ENCODE measurements at regions not wholly inside any gene's neighbourhood (a gene's known extent, or its start where the extent isn't known, plus 50 kb on each side); places are given as distances from the start of the nearest gene placed in this dataset.

- H3K4me1 ChIP-seq: no peaks in the 10 kb centered on the region
- H3K27ac ChIP-seq: no peak overlapping the region
- intact Hi-C loops (cut with DNase I): no loop called here
- H3K4me3 ChIP-seq (replicated peaks in 1 of 3): no peak overlapping the region
- H3K36me3 ChIP-seq: no peaks in the 10 kb centered on the region
- DNase-seq: no peak
- H3K9me3 ChIP-seq: no peaks in the 10 kb centered on the region
- WGBS, 2 donors: 100% methylated on average over 2 of the region's 2 CpGs
- TF ChIP-seq POLR2A (IDR thresholded peaks at IDR 0.05): no peak
- TF ChIP-seq, protein P1, sequence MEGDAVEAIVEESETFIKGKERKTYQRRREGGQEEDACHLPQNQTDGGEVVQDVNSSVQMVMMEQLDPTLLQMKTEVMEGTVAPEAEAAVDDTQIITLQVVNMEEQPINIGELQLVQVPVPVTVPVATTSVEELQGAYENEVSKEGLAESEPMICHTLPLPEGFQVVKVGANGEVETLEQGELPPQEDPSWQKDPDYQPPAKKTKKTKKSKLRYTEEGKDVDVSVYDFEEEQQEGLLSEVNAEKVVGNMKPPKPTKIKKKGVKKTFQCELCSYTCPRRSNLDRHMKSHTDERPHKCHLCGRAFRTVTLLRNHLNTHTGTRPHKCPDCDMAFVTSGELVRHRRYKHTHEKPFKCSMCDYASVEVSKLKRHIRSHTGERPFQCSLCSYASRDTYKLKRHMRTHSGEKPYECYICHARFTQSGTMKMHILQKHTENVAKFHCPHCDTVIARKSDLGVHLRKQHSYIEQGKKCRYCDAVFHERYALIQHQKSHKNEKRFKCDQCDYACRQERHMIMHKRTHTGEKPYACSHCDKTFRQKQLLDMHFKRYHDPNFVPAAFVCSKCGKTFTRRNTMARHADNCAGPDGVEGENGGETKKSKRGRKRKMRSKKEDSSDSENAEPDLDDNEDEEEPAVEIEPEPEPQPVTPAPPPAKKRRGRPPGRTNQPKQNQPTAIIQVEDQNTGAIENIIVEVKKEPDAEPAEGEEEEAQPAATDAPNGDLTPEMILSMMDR (IDR thresholded peaks at IDR 0.05): no peak
- H3K27me3 ChIP-seq: no peaks in the 10 kb centered on the region
Observed at GRCh38 chr6:94736236-94736635, 841.1 kb upstream of the MANEA start.

DNA sequence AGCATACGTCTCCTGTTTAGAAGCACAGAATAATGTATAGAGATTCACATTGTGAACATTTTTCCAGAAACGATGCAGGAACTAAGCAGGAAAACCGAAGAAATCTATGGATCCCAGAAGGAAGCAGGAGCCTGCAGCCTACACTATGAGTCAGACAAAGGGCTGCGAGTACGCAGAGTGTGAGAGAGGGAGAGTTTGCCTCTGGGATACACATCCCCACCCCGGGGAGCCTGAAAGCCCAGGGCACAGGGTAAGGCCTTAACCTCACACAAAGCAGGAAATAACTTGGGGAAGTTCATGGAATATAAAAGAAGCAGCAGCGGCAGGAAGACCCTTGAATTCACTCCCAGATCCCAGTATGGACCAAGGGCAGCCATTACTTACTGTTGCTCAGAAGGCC, 842.1 kb upstream of the MANEA start:
- intact Hi-C loops (cut with DNase I): no loop called here
- Histone ChIP-seq H3K4me1 (no peaks in the 10 kb centered on the region), H3K9me3 (no peaks in the 10 kb centered on the region), H3K4me3 (replicated peaks in 1 of 3) (no peak overlapping the region), H3K27me3 (no peaks in the 10 kb centered on the region), H3K36me3 (no peaks in the 10 kb centered on the region), H3K27ac (no peak overlapping the region)
- TF ChIP-seq, protein P1 (IDR thresholded peaks at IDR 0.05): no peak
- TF ChIP-seq POLR2A (IDR thresholded peaks at IDR 0.05): no peak
- no peak for DNase-seq
- 78 to 84% methylated on average over 7 of the region's 7 CpGs for WGBS, 2 donors

DNA sequence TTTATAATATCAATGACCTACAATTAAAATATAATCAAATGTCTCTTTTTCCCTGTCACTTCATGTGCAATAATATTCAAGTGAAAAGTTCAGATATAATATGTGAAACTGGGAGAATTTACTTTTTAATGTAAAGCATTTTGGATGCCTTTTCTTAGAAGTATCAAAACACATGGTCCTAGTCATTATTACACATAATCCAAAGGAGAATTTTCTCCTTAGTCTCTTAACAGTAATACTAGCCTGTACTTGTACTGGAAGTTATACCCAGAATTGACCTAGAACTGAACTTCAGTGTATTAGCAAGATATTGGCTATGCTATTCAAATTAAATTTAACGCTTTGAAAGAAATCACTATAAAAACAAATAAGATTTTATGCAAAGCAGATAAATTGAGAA, 842.6 kb upstream of the MANEA start:
- Histone ChIP-seq H3K36me3 (no peaks in the 10 kb centered on the region), H3K27me3 (no peaks in the 10 kb centered on the region), H3K4me1 (no peaks in the 10 kb centered on the region), H3K27ac (no peak overlapping the region), H3K4me3 (replicated peaks in 1 of 3) (no peak overlapping the region), H3K9me3 (no peaks in the 10 kb centered on the region)
- 96 to 99% methylated on average over 1 of the region's 1 CpG for WGBS, 2 donors
- intact Hi-C loops (cut with DNase I): no loop called here
- DNase-seq: no peak
- TF ChIP-seq, protein P1 (IDR thresholded peaks at IDR 0.05): no peak
- no peak for TF ChIP-seq POLR2A (IDR thresholded peaks at IDR 0.05)

GRCh38 chr6:94733066-94733465, 844.3 kb upstream of the MANEA start:
- no peaks in the 10 kb centered on the region for H3K36me3 ChIP-seq
- H3K27ac ChIP-seq: no peak overlapping the region
- no peak overlapping the region for H3K4me3 ChIP-seq (replicated peaks in 1 of 3)
- no peaks in the 10 kb centered on the region for H3K9me3 ChIP-seq
- no peak for DNase-seq
- TF ChIP-seq POLR2A (IDR thresholded peaks at IDR 0.05): no peak
- TF ChIP-seq, protein P1 (IDR thresholded peaks at IDR 0.05): no peak
- intact Hi-C loops (cut with DNase I): no loop called here
- H3K27me3 ChIP-seq: no peaks in the 10 kb centered on the region
- H3K4me1 ChIP-seq: no peaks in the 10 kb centered on the region
- 82 to 87% methylated on average over 7 of the region's 7 CpGs for WGBS, 2 donors

GRCh38 chr6:94727710-94728109, 849.6 kb upstream of the MANEA start:
- Histone ChIP-seq H3K4me1 (no peaks in the 10 kb centered on the region), H3K9me3 (no peaks in the 10 kb centered on the region), H3K36me3 (no peaks in the 10 kb centered on the region), H3K27ac (no peak overlapping the region), H3K4me3 (replicated peaks in 1 of 3) (no peak overlapping the region), H3K27me3 (no peaks in the 10 kb centered on the region)
- no peak for DNase-seq
- TF ChIP-seq, protein P1 (IDR thresholded peaks at IDR 0.05): no peak
- no peak for TF ChIP-seq POLR2A (IDR thresholded peaks at IDR 0.05)
- intact Hi-C loops (cut with DNase I): no loop called here

Measured in thyroid gland (tissue), 4 donors.